ENCODE measurements at regions not wholly inside any gene's neighbourhood (a gene's known extent, or its start where the extent isn't known, plus 50 kb on each side); places are given as distances from the start of the nearest gene placed in this dataset.

- H3K4me1 ChIP-seq = no peaks in the 10 kb centered on the region
- no peaks in the 10 kb centered on the region for H3K36me3 ChIP-seq
- H3K27ac ChIP-seq = no peak overlapping the region
- 68 to 90% (median 82%) methylated on average over 2 of the region's 2 CpGs for WGBS, 4 donors
- intact Hi-C loops (cut with DNase I) = no loop called here
- TF ChIP-seq POLR2A (IDR thresholded peaks at IDR 0.05) = no peak
- TF ChIP-seq, protein P1, sequence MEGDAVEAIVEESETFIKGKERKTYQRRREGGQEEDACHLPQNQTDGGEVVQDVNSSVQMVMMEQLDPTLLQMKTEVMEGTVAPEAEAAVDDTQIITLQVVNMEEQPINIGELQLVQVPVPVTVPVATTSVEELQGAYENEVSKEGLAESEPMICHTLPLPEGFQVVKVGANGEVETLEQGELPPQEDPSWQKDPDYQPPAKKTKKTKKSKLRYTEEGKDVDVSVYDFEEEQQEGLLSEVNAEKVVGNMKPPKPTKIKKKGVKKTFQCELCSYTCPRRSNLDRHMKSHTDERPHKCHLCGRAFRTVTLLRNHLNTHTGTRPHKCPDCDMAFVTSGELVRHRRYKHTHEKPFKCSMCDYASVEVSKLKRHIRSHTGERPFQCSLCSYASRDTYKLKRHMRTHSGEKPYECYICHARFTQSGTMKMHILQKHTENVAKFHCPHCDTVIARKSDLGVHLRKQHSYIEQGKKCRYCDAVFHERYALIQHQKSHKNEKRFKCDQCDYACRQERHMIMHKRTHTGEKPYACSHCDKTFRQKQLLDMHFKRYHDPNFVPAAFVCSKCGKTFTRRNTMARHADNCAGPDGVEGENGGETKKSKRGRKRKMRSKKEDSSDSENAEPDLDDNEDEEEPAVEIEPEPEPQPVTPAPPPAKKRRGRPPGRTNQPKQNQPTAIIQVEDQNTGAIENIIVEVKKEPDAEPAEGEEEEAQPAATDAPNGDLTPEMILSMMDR (IDR thresholded peaks at IDR 0.05) = no peak
- no peaks in the 10 kb centered on the region for H3K9me3 ChIP-seq
- ATAC-seq = no peak
- no peak for DNase-seq
- no peak overlapping the region for H3K4me3 ChIP-seq
- no peaks in the 10 kb centered on the region for H3K27me3 ChIP-seq
Measured at GRCh38 chr18:40079786-40080185, 1875.2 kb upstream of the PIK3C3 start.

GRCh38 chr18:40075616-40076015 lies 1879.4 kb upstream of the PIK3C3 start:
- intact Hi-C loops (cut with DNase I) = no loop called here
- no peaks in the 10 kb centered on the region for H3K9me3 ChIP-seq
- no peaks in the 10 kb centered on the region for H3K4me1 ChIP-seq
- TF ChIP-seq, protein P1 (IDR thresholded peaks at IDR 0.05) = no peak
- no peak for TF ChIP-seq POLR2A (IDR thresholded peaks at IDR 0.05)
- DNase-seq (no peak), ATAC-seq (no peak)
- WGBS, 4 donors = 81 to 89% (median 86%) methylated on average over 2 of the region's 2 CpGs
- H3K27me3 ChIP-seq = no peaks in the 10 kb centered on the region
- H3K27ac ChIP-seq = no peak overlapping the region
- no peaks in the 10 kb centered on the region for H3K36me3 ChIP-seq
- no peak overlapping the region for H3K4me3 ChIP-seq

GRCh38 chr18:40072761-40073160 lies 1882.3 kb upstream of the PIK3C3 start:
- Histone ChIP-seq H3K27me3 (no peaks in the 10 kb centered on the region), H3K27ac (no peak overlapping the region), H3K36me3 (no peaks in the 10 kb centered on the region), H3K4me1 (no peaks in the 10 kb centered on the region), H3K9me3 (no peaks in the 10 kb centered on the region), H3K4me3 (no peak overlapping the region)
- intact Hi-C loops (cut with DNase I) = no loop called here
- TF ChIP-seq, protein P1 (IDR thresholded peaks at IDR 0.05) = no peak
- TF ChIP-seq POLR2A (IDR thresholded peaks at IDR 0.05) = no peak
- ATAC-seq = no peak
- 73 to 84% (median 78%) methylated on average over 2 of the region's 2 CpGs for WGBS, 4 donors
- DNase-seq = no peak

- Histone ChIP-seq H3K4me1 (no peaks in the 10 kb centered on the region), H3K4me3 (no peak overlapping the region), H3K27me3 (no peaks in the 10 kb centered on the region), H3K9me3 (no peaks in the 10 kb centered on the region), H3K27ac (no peak overlapping the region), H3K36me3 (no peaks in the 10 kb centered on the region)
- whole genome bisulfite sequencing, 4 donors = 87 to 91% (median 87%) methylated on average over 1 of the region's 1 CpG
- TF ChIP-seq, protein P1 (IDR thresholded peaks at IDR 0.05) = no peak
- no peak for TF ChIP-seq POLR2A (IDR thresholded peaks at IDR 0.05)
- intact Hi-C loops (cut with DNase I) = no loop called here
- no peak for ATAC-seq
- no peak for DNase-seq
Measured at GRCh38 chr18:40066368-40066767, 1888.7 kb upstream of the PIK3C3 start.
